Osteocyte (in vitro differentiated cells): ENCODE measurements at regions not wholly inside any gene's neighbourhood (a gene's known extent, or its start where the extent isn't known, plus 50 kb on each side); places are given as distances from the start of the nearest gene placed in this dataset.
A peak's percentile ranks its signal among the peaks of the same experiment; 100 is the strongest.
"Not testable (repeated sequence)": the region's sequence is repeated elsewhere in the genome, so short reads cannot be mapped to it uniquely, and the experiment has no call there.

ENCODE experiments used
- DNase-seq: peaks from one replicate; pipeline ENCODE4 v3.0.0; 2021; ENCODE audit warnings: mixed read lengths; ENCODE audit not compliant: unreplicated experiment; ENCODE audit errors: extremely low spot score
- H3K27ac Mint-ChIP-seq: one replicate; pipeline ENCODE4 v1.8.0; 2021; ENCODE audit warnings: mild to moderate bottlenecking, mixed read lengths; ENCODE audit not compliant: unreplicated experiment
- H3K27me3 Mint-ChIP-seq: one replicate; pipeline ENCODE4 v1.8.0; 2021; ENCODE audit warnings: mixed read lengths; ENCODE audit not compliant: unreplicated experiment
- H3K36me3 Mint-ChIP-seq: one replicate; pipeline ENCODE4 v1.8.0; 2021; ENCODE audit warnings: mixed read lengths; ENCODE audit not compliant: unreplicated experiment
- H3K4me1 Mint-ChIP-seq: one replicate; pipeline ENCODE4 v1.8.0; 2021; ENCODE audit warnings: mixed read lengths; ENCODE audit not compliant: unreplicated experiment
- H3K4me3 Mint-ChIP-seq: one replicate; pipeline ENCODE4 v1.8.0; 2021; ENCODE audit warnings: mild to moderate bottlenecking, moderate library complexity, mixed read lengths; ENCODE audit not compliant: unreplicated experiment
- H3K9me3 Mint-ChIP-seq: one replicate; pipeline ENCODE4 v1.8.0; 2021; ENCODE audit warnings: mixed read lengths; ENCODE audit not compliant: unreplicated experiment
- CTCF ChIP-seq: fragments of 200-600 bp; sonication (generic); IDR thresholded peaks from 2 replicates; pipeline ENCODE4 v1.5.0; 2021; ENCODE audit warnings: antibody characterized with exemption, mild to moderate bottlenecking, moderate library complexity

GRCh38 chr1:65613884-65614283 lies 178.8 kb upstream of the PDE4B start:
- Mint-ChIP-seq H3K9me3 (no peaks in the 10 kb centered on the region), H3K36me3 (peaks cover 13% of the 10 kb centered on the region), H3K27me3 (no peaks in the 10 kb centered on the region), H3K4me3 (no peak overlapping the region), H3K27ac (no peak overlapping the region), H3K4me1 (no peaks in the 10 kb centered on the region)
- no peak for DNase-seq
- no peak for TF ChIP-seq CTCF

- TF ChIP-seq CTCF, result no peak
- DNase-seq, result no peak
- no peaks in the 10 kb centered on the region for H3K4me1 Mint-ChIP-seq
- H3K27ac Mint-ChIP-seq, result no peak overlapping the region
- H3K4me3 Mint-ChIP-seq, result no peak overlapping the region
- H3K27me3 Mint-ChIP-seq, result no peaks in the 10 kb centered on the region
- peaks cover 10% of the 10 kb centered on the region for H3K36me3 Mint-ChIP-seq
- no peaks in the 10 kb centered on the region for H3K9me3 Mint-ChIP-seq
These were observed 176.8 kb upstream of the PDE4B start for GRCh38 chr1:65615859-65616258.

- not testable (repeated sequence) for H3K4me1 Mint-ChIP-seq
These were observed 171.0 kb upstream of the PDE4B start for GRCh38 chr1:65621721-65622120.

GRCh38 chr1:65623895-65624294 lies 168.8 kb upstream of the PDE4B start:
- Mint-ChIP-seq H3K4me1 (peaks cover 2% of the 10 kb centered on the region), H3K27ac (no peak overlapping the region), H3K36me3 (no peaks in the 10 kb centered on the region), H3K27me3 (no peaks in the 10 kb centered on the region), H3K9me3 (no peaks in the 10 kb centered on the region), H3K4me3 (no peak overlapping the region)
- TF ChIP-seq CTCF, result peak; percentile 53
- DNase-seq, result no peak

More at GRCh38 chr1:65621721-65622120, 171.0 kb upstream of the PDE4B start:
- DNase-seq, H3K27ac Mint-ChIP-seq, H3K36me3 Mint-ChIP-seq, H3K9me3 Mint-ChIP-seq, H3K4me3 Mint-ChIP-seq, H3K27me3 Mint-ChIP-seq: not testable (repeated sequence)

- Mint-ChIP-seq H3K4me3 (no peak overlapping the region), H3K4me1 (peaks cover 4% of the 10 kb centered on the region), H3K27ac (no peak overlapping the region), H3K9me3 (no peaks in the 10 kb centered on the region), H3K36me3 (no peaks in the 10 kb centered on the region), H3K27me3 (no peaks in the 10 kb centered on the region)
- TF ChIP-seq CTCF, result no peak
- DNase-seq, result no peak
These were observed 167.2 kb upstream of the PDE4B start for GRCh38 chr1:65625528-65625927.

- no peak for DNase-seq
- H3K36me3 Mint-ChIP-seq, result no peaks in the 10 kb centered on the region
These were observed 166.7 kb upstream of the PDE4B start for GRCh38 chr1:65626003-65626402.

More at GRCh38 chr1:65626003-65626402, 166.7 kb upstream of the PDE4B start:
- TF ChIP-seq CTCF, result no peak
- Mint-ChIP-seq H3K4me1 (peaks cover 8% of the 10 kb centered on the region), H3K9me3 (no peaks in the 10 kb centered on the region), H3K27me3 (no peaks in the 10 kb centered on the region), H3K4me3 (no peak overlapping the region), H3K27ac (no peak overlapping the region)
